Ascending aorta (tissue), 2 donors: ENCODE measurements at regions not wholly inside any gene's neighbourhood (a gene's known extent, or its start where the extent isn't known, plus 50 kb on each side); places are given as distances from the start of the nearest gene placed in this dataset.
"Not testable (repeated sequence)": the region's sequence is repeated elsewhere in the genome, so short reads cannot be mapped to it uniquely, and the experiment has no call there.

Source experiments
- DNase-seq, 2 donors: peaks; one replicate each; pipeline ENCODE4 v3.0.0-alpha.2; 2019; ENCODE audit warnings: low spot score in 2 of 2
- H3K27ac ChIP-seq, 2 donors: fragments of 200-600 bp; sonication (generic); one replicate each; pipeline ENCODE4 v1.5.1; 2016 to 2017; ENCODE audit warnings: mild to moderate bottlenecking in 1 of 2
- H3K27me3 ChIP-seq: fragments of 200-600 bp; sonication (generic); one replicate; pipeline ENCODE4 v1.5.1; 2017
- H3K36me3 ChIP-seq, 2 donors: fragments of 200-600 bp; sonication (generic); one replicate each; pipeline ENCODE4 v1.5.1; 2016
- H3K4me1 ChIP-seq, 2 donors: fragments of 200-600 bp; sonication (generic); one replicate each; pipeline ENCODE4 v1.5.1; 2016 to 2017; ENCODE audit warnings: mild to moderate bottlenecking in 1 of 2
- H3K4me3 ChIP-seq, 2 donors: fragments of 200-600 bp; sonication (generic); one replicate each; pipeline ENCODE4 v1.5.1; 2016 to 2017; ENCODE audit warnings: mild to moderate bottlenecking in 1 of 2
- H3K9me3 ChIP-seq, 2 donors: fragments of 200-600 bp; sonication (generic); one replicate each; pipeline ENCODE4 v1.5.1; 2016
- CTCF ChIP-seq, 3 experiments: fragments of 200-600 bp in 2 of 3; fragments of 450-650 bp in 1 of 3; sonication (generic) in 2 of 3; IDR thresholded peaks; one replicate each; pipeline ENCODE4 v1.5.1; 2016 to 2019; ENCODE audit warnings: antibody characterized with exemption in 3 of 3, mild to moderate bottlenecking in 1 of 3, moderate library complexity in 1 of 3
- intact Hi-C: fragments of 100-400 bp; cut with DNase I; formaldehyde crosslinking; loops from one replicate; pipeline ENCODE4 v1.15.1; 2023

- intact Hi-C loops, result no loop called here
- Histone ChIP-seq H3K27ac (no peak overlapping the region), H3K36me3 (no peaks in the 10 kb centered on the region), H3K4me1 (no peaks in the 10 kb centered on the region), H3K27me3 (no peaks in the 10 kb centered on the region), H3K4me3 (no peak overlapping the region), H3K9me3 (no peaks in the 10 kb centered on the region)
- no peak for DNase-seq
- TF ChIP-seq CTCF (IDR thresholded peaks at IDR 0.05), result no peak
These were observed 790.4 kb downstream of the TSN start for GRCh38 chr2:122545821-122546220.

- no peaks in the 10 kb centered on the region for H3K27me3 ChIP-seq
- no peak overlapping the region for H3K4me3 ChIP-seq
- intact Hi-C loops, result no loop called here
- no peaks in the 10 kb centered on the region for H3K36me3 ChIP-seq
- no peak overlapping the region for H3K27ac ChIP-seq
- no peaks in the 10 kb centered on the region for H3K4me1 ChIP-seq
- TF ChIP-seq CTCF (IDR thresholded peaks at IDR 0.05), result no peak
- no peak for DNase-seq
- no peaks in the 10 kb centered on the region for H3K9me3 ChIP-seq
These were observed 807.3 kb downstream of the TSN start for GRCh38 chr2:122562775-122563174.

- no peak for DNase-seq
- H3K4me3 ChIP-seq, result no peak overlapping the region
- H3K27ac ChIP-seq, result no peak overlapping the region
- H3K27me3 ChIP-seq, result no peaks in the 10 kb centered on the region
- no peaks in the 10 kb centered on the region for H3K36me3 ChIP-seq
- H3K9me3 ChIP-seq, result no peaks in the 10 kb centered on the region
- intact Hi-C loops, result no loop called here
- no peaks in the 10 kb centered on the region for H3K4me1 ChIP-seq
- no peak for TF ChIP-seq CTCF (IDR thresholded peaks at IDR 0.05)
These were observed 808.3 kb downstream of the TSN start for GRCh38 chr2:122563781-122564180.

GRCh38 chr2:122564843-122565242 lies 809.4 kb downstream of the TSN start:
- Histone ChIP-seq H3K27ac (no peak overlapping the region), H3K27me3 (no peaks in the 10 kb centered on the region), H3K4me1 (no peaks in the 10 kb centered on the region), H3K36me3 (no peaks in the 10 kb centered on the region), H3K9me3 (no peaks in the 10 kb centered on the region), H3K4me3 (no peak overlapping the region)
- TF ChIP-seq CTCF (IDR thresholded peaks at IDR 0.05), result no peak
- DNase-seq, result no peak
- intact Hi-C loops, result no loop called here

- no peaks in the 10 kb centered on the region for H3K4me1 ChIP-seq
- intact Hi-C loops, result no loop called here
- H3K27me3 ChIP-seq, result no peaks in the 10 kb centered on the region
- H3K9me3 ChIP-seq, result no peaks in the 10 kb centered on the region
- DNase-seq, result no peak
- no peak overlapping the region for H3K27ac ChIP-seq
- no peak for TF ChIP-seq CTCF (IDR thresholded peaks at IDR 0.05)
- no peak overlapping the region for H3K4me3 ChIP-seq
- no peaks in the 10 kb centered on the region for H3K36me3 ChIP-seq
These were observed 809.9 kb downstream of the TSN start for GRCh38 chr2:122565364-122565763.

- no peak for TF ChIP-seq CTCF (IDR thresholded peaks at IDR 0.05)
- intact Hi-C loops, result no loop called here
- no peak overlapping the region for H3K4me3 ChIP-seq
- no peaks in the 10 kb centered on the region for H3K4me1 ChIP-seq
- no peaks in the 10 kb centered on the region for H3K9me3 ChIP-seq
- no peak overlapping the region for H3K27ac ChIP-seq
- H3K27me3 ChIP-seq, result no peaks in the 10 kb centered on the region
- no peaks in the 10 kb centered on the region for H3K36me3 ChIP-seq
- DNase-seq, result no peak
These were observed 815.2 kb downstream of the TSN start for GRCh38 chr2:122570641-122571040.

- H3K27me3 ChIP-seq, DNase-seq, H3K36me3 ChIP-seq, H3K4me1 ChIP-seq, intact Hi-C loops, H3K9me3 ChIP-seq, H3K4me3 ChIP-seq, H3K27ac ChIP-seq: not testable (repeated sequence)
These were observed 816.0 kb downstream of the TSN start for GRCh38 chr2:122571471-122571870.
